ENCODE measurements at regions not wholly inside any gene's neighbourhood (a gene's known extent, or its start where the extent isn't known, plus 50 kb on each side); places are given as distances from the start of the nearest gene placed in this dataset.

GRCh38 chr2:144332356-144333142 lies 187.4 kb downstream of the ZEB2 start (continued):
- TF ChIP-seq PREB (CRISPR knock-in tag; IDR thresholded peaks at IDR 0.05), result no peak
- no peak for TF ChIP-seq MAFF (IDR thresholded peaks at IDR 0.05; ENCODE audit: low read length)
- no peak for TF ChIP-seq SNIP1 (IDR thresholded peaks at IDR 0.05; ENCODE audit: low read depth)
- TF ChIP-seq THRAP3 (IDR thresholded peaks at IDR 0.05; ENCODE audit: borderline replicate concordance), result no peak
- no peak for TF ChIP-seq HNRNPUL1 (IDR thresholded peaks at IDR 0.05; ENCODE audit: low read length)
- no peak for TF ChIP-seq ATF1 (CRISPR knock-in tag; IDR thresholded peaks at IDR 0.05)
- TF ChIP-seq ATF1 (tag; IDR thresholded peaks at IDR 0.05), result no peak
- TF ChIP-seq ZNF699 (CRISPR knock-in tag; IDR thresholded peaks at IDR 0.05; ENCODE audit: insufficient replicate concordance), result no peak
- TF ChIP-seq TCF7 (IDR thresholded peaks at IDR 0.05; ENCODE audit: borderline replicate concordance), result no peak
- TF ChIP-seq HNRNPK (IDR thresholded peaks at IDR 0.05; ENCODE audit: low read depth, low read length, poor library complexity, severe bottlenecking), result no peak
- TF ChIP-seq ZNF766 (CRISPR knock-in tag; conservative IDR thresholded peaks at IDR 0.05), result no peak; the same call in 1 of the 2 replicates
- no peak for TF ChIP-seq PCBP1 (IDR thresholded peaks at IDR 0.05; ENCODE audit: low read depth, low read length, poor library complexity, severe bottlenecking)
- no peak for TF ChIP-seq ZNF449 (CRISPR knock-in tag; IDR thresholded peaks at IDR 0.05)
- TF ChIP-seq EP300 (IDR thresholded peaks at IDR 0.05; ENCODE audit: low read length), result no peak
- TF ChIP-seq POLR2AphosphoS5 (IDR thresholded peaks at IDR 0.05; ENCODE audit: control insufficient read depth, insufficient read depth, low read depth, low read length), result peak; percentile 66
- peak; percentile 48; the same call in 1 of the 2 replicates for TF ChIP-seq SMARCA4 (IDR thresholded peaks at IDR 0.05)
- peak; percentile 56 for TF ChIP-seq ZNF316 (IDR thresholded peaks at IDR 0.05)
- TF ChIP-seq ZNF318 (IDR thresholded peaks at IDR 0.05; ENCODE audit: borderline replicate concordance in 1 of 2, low read depth in 1 of 2), result no peak
- no peak for TF ChIP-seq ZNF551 (CRISPR knock-in tag; IDR thresholded peaks at IDR 0.05)
